Prostate gland (tissue), 2 donors: ENCODE measurements at regions not wholly inside any gene's neighbourhood (a gene's known extent, or its start where the extent isn't known, plus 50 kb on each side); places are given as distances from the start of the nearest gene placed in this dataset.

Source experiments
- DNase-seq: peaks from one replicate; pipeline ENCODE4 v3.0.0-alpha.2; 2019; ENCODE audit warnings: low spot score
- H3K27ac ChIP-seq, 2 donors: fragments of 200-600 bp; sonication (generic); 2 replicates each; pipeline ENCODE4 v1.5.1; 2017 to 2019
- H3K27me3 ChIP-seq: fragments of 200-600 bp; sonication (generic); replicated peaks from 2 replicates; pipeline ENCODE4 v1.5.1; 2019; ENCODE audit not compliant: insufficient read depth
- H3K36me3 ChIP-seq, 2 donors: fragments of 200-600 bp; sonication (generic); 1 replicate in 1 of 2; 2 replicates in 1 of 2; pipeline versions ENCODE4 v1.5.1 to v1.8.1; 2017 to 2019
- H3K4me1 ChIP-seq: fragments of 200-600 bp; sonication (generic); replicated peaks from 2 replicates; pipeline ENCODE4 v1.5.1; 2019
- H3K4me3 ChIP-seq, 2 donors: fragments of 200-600 bp; sonication (generic); 2 replicates each; pipeline ENCODE4 v1.5.1; 2017 to 2019
- H3K9me3 ChIP-seq: fragments of 200-600 bp; sonication (generic); 2 replicates; pipeline ENCODE4 v1.5.1; 2017
- POLR2A ChIP-seq: fragments of 450-650 bp; IDR thresholded peaks from one replicate; pipeline ENCODE4 v1.6.1; 2016; ENCODE audit warnings: antibody characterized with exemption, mild to moderate bottlenecking
- POLR2AphosphoS5 ChIP-seq: sonication (generic); formaldehyde crosslinking; IDR thresholded peaks from one replicate; pipeline ENCODE4 v1.6.1; 2017; ENCODE audit warnings: antibody characterized with exemption
- WGBS: methylation state at CpG from one replicate; pipeline ENCODE4 v1.1.5; 2018; 5-methylcytosine and 5-hydroxymethylcytosine counted together
- intact Hi-C: fragments of 100-400 bp; cut with DNase I; formaldehyde crosslinking; loops from one replicate; pipeline ENCODE4 v1.14.2; 2022
- TF ChIP-seq, protein P1 (sequence below), 4 experiments: fragments of 200-600 bp in 2 of 4; fragments of 450-650 bp in 2 of 4; sonication (generic) in 2 of 4; IDR thresholded peaks; 1 replicate in 3 of 4; 2 replicates in 1 of 4; pipeline ENCODE4 v1.5.1; 2016 to 2019; ENCODE audit warnings: antibody characterized with exemption in 4 of 4, mild to moderate bottlenecking in 2 of 4, moderate library complexity in 2 of 4

DNA sequence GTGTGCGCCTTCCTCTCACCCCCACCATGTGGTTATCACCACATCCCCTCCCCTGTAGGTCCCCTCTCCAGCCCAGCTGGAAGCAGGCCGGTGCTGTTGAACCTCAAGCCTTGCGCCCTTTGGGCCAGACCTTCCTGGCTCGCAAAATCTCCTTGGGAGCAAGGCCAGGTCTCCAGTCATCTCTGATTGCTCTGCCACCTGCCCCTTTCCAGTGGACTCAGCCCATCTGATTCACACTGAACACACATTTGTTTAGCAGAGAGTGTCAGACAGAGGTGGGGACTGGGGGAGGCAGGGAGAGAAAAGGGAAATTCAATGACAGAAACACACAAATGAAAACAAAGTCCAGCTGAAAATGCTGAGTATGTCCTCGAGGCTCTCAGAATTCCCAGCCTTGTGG lies 119.4 kb downstream of the TPRA1 start:
- WGBS: 74% methylated on average over 5 of the region's 5 CpGs
- Histone ChIP-seq H3K27me3 (peaks cover 3% of the 10 kb centered on the region), H3K36me3 (no peaks in the 10 kb centered on the region), H3K4me3 (no peak overlapping the region), H3K4me1 (no peaks in the 10 kb centered on the region), H3K27ac (no peak overlapping the region), H3K9me3 (no peaks in the 10 kb centered on the region)
- intact Hi-C loops: no loop called here
- no peak for DNase-seq
- TF ChIP-seq, protein P1, sequence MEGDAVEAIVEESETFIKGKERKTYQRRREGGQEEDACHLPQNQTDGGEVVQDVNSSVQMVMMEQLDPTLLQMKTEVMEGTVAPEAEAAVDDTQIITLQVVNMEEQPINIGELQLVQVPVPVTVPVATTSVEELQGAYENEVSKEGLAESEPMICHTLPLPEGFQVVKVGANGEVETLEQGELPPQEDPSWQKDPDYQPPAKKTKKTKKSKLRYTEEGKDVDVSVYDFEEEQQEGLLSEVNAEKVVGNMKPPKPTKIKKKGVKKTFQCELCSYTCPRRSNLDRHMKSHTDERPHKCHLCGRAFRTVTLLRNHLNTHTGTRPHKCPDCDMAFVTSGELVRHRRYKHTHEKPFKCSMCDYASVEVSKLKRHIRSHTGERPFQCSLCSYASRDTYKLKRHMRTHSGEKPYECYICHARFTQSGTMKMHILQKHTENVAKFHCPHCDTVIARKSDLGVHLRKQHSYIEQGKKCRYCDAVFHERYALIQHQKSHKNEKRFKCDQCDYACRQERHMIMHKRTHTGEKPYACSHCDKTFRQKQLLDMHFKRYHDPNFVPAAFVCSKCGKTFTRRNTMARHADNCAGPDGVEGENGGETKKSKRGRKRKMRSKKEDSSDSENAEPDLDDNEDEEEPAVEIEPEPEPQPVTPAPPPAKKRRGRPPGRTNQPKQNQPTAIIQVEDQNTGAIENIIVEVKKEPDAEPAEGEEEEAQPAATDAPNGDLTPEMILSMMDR (IDR thresholded peaks at IDR 0.05): no peak
- TF ChIP-seq POLR2AphosphoS5: no peak
- no peak for TF ChIP-seq POLR2A

GRCh38 chr3:127469760-127470159 lies 120.8 kb downstream of the TPRA1 start:
- Histone ChIP-seq H3K4me1 (no peaks in the 10 kb centered on the region), H3K27me3 (no peaks in the 10 kb centered on the region), H3K36me3 (no peaks in the 10 kb centered on the region), H3K4me3 (no peak overlapping the region), H3K9me3 (no peaks in the 10 kb centered on the region), H3K27ac (no peak overlapping the region)
- intact Hi-C loops: no loop called here
- TF ChIP-seq, protein P1 (IDR thresholded peaks at IDR 0.05): no peak
- no peak for TF ChIP-seq POLR2AphosphoS5
- TF ChIP-seq POLR2A: no peak
- DNase-seq: no peak
- 84% methylated on average over 9 of the region's 9 CpGs for WGBS

- intact Hi-C loops: no loop called here
- Histone ChIP-seq H3K27me3 (no peaks in the 10 kb centered on the region), H3K36me3 (no peaks in the 10 kb centered on the region), H3K27ac (no peak overlapping the region), H3K9me3 (no peaks in the 10 kb centered on the region), H3K4me1 (no peaks in the 10 kb centered on the region), H3K4me3 (no peak overlapping the region)
- 58% methylated on average over 12 of the region's 12 CpGs for WGBS
- no peak for DNase-seq
- TF ChIP-seq POLR2AphosphoS5 (no peak), POLR2A (no peak)
- TF ChIP-seq, protein P1 (IDR thresholded peaks at IDR 0.05): no peak
These were observed 123.1 kb downstream of the TPRA1 start for GRCh38 chr3:127467391-127467790.

- WGBS: 65% methylated on average over 7 of the region's 7 CpGs
- no peak overlapping the region for H3K27ac ChIP-seq
- H3K4me3 ChIP-seq: no peak overlapping the region
- no peak for TF ChIP-seq POLR2AphosphoS5
- TF ChIP-seq POLR2A: no peak
- H3K36me3 ChIP-seq: no peaks in the 10 kb centered on the region
- DNase-seq: no peak
- no peaks in the 10 kb centered on the region for H3K4me1 ChIP-seq
- intact Hi-C loops: no loop called here
- no peaks in the 10 kb centered on the region for H3K27me3 ChIP-seq
- no peaks in the 10 kb centered on the region for H3K9me3 ChIP-seq
These were observed 125.9 kb downstream of the TPRA1 start for GRCh38 chr3:127464642-127465041.

- intact Hi-C loops: no loop called here
- no peaks in the 10 kb centered on the region for H3K9me3 ChIP-seq
- no peak overlapping the region for H3K4me3 ChIP-seq
- no peak overlapping the region for H3K27ac ChIP-seq
- H3K27me3 ChIP-seq: no peaks in the 10 kb centered on the region
- no peaks in the 10 kb centered on the region for H3K36me3 ChIP-seq
- DNase-seq: no peak
- 70% methylated on average over 8 of the region's 8 CpGs for WGBS
- TF ChIP-seq POLR2A: no peak
- no peak for TF ChIP-seq POLR2AphosphoS5
- TF ChIP-seq, protein P1 (IDR thresholded peaks at IDR 0.05): no peak
- no peaks in the 10 kb centered on the region for H3K4me1 ChIP-seq
These were observed 128.3 kb downstream of the TPRA1 start for GRCh38 chr3:127462111-127462655.
